ENCODE measurements at regions not wholly inside any gene's neighbourhood (a gene's known extent, or its start where the extent isn't known, plus 50 kb on each side); places are given as distances from the start of the nearest gene placed in this dataset.

- Histone ChIP-seq H3K36me3 (ENCODE audit: control insufficient read depth, insufficient read depth, low read length) (no peaks in the 10 kb centered on the region), H3K9me3 (0 out of 2 replicates have a peak, but pooled peaks cover 6% of the 10 kb centered on the region), H3K4me3 (ENCODE audit: low read depth, low read length) (no peak overlapping the region), H3K27me3 (replicated peaks; ENCODE audit: control insufficient read depth, insufficient read depth, low read length) (no peaks in the 10 kb centered on the region), H3K4me1 (no peaks in the 10 kb centered on the region)
- BruUV-seq (replicated peaks): no TSS peak
- DNase-seq: no peak
- ChIA-PET POLR2A (no interaction called here), CTCF (no interaction called here)
- no peak for TF ChIP-seq CTCF (IDR thresholded peaks at IDR 0.05; ENCODE audit: insufficient read depth in 1 of 2, low read depth in 1 of 2, low read length in 1 of 2, severe bottlenecking in 1 of 2, unreplicated experiment in 1 of 2)
- no peaks in the 10 kb centered on the region for H3K4me1 Mint-ChIP-seq (ENCODE audit: low read depth, unreplicated experiment)
- no peaks in the 10 kb centered on the region for H3K36me3 Mint-ChIP-seq (ENCODE audit: insufficient read depth, unreplicated experiment)
- intact Hi-C loops (cut with micrococcal nuclease; ENCODE audit: unreplicated experiment): no loop called here
- H3K4me3 Mint-ChIP-seq (ENCODE audit: unreplicated experiment): no peak overlapping the region
- H3K27me3 Mint-ChIP-seq (ENCODE audit: insufficient read depth, unreplicated experiment): peaks cover 7% of the 10 kb centered on the region
- no peaks in the 10 kb centered on the region for H3K9me3 Mint-ChIP-seq (ENCODE audit: unreplicated experiment)
- no peak overlapping the region for H3K27ac Mint-ChIP-seq (ENCODE audit: unreplicated experiment)
These were observed 256.1 kb upstream of the UBASH3B start for GRCh38 chr11:122399375-122399774.

- no peak overlapping the region for H3K4me3 ChIP-seq (ENCODE audit: low read depth, low read length)
- ChIA-PET POLR2A (no interaction called here), CTCF (no interaction called here)
- H3K9me3 ChIP-seq: 0 out of 2 replicates have a peak, but pooled peaks cover 6% of the 10 kb centered on the region
- no peak for TF ChIP-seq CTCF (IDR thresholded peaks at IDR 0.05; ENCODE audit: insufficient read depth in 1 of 2, low read depth in 1 of 2, low read length in 1 of 2, severe bottlenecking in 1 of 2, unreplicated experiment in 1 of 2)
- no TSS peak for BruUV-seq (replicated peaks)
- no peak for DNase-seq
- no peaks in the 10 kb centered on the region for H3K4me1 ChIP-seq
- Mint-ChIP-seq H3K4me3 (ENCODE audit: unreplicated experiment) (no peak overlapping the region), H3K36me3 (ENCODE audit: insufficient read depth, unreplicated experiment) (no peaks in the 10 kb centered on the region), H3K27me3 (ENCODE audit: insufficient read depth, unreplicated experiment) (peaks cover 11% of the 10 kb centered on the region), H3K4me1 (ENCODE audit: low read depth, unreplicated experiment) (no peaks in the 10 kb centered on the region), H3K9me3 (ENCODE audit: unreplicated experiment) (no peaks in the 10 kb centered on the region), H3K27ac (ENCODE audit: unreplicated experiment) (no peak overlapping the region)
- intact Hi-C loops (cut with micrococcal nuclease; ENCODE audit: unreplicated experiment): no loop called here
- H3K36me3 ChIP-seq (ENCODE audit: control insufficient read depth, insufficient read depth, low read length): no peaks in the 10 kb centered on the region
- H3K27me3 ChIP-seq (replicated peaks; ENCODE audit: control insufficient read depth, insufficient read depth, low read length): no peaks in the 10 kb centered on the region
These were observed 256.7 kb upstream of the UBASH3B start for GRCh38 chr11:122398851-122399250.

GRCh38 chr11:122398167-122398566 is 257.4 kb upstream of the UBASH3B start:
- intact Hi-C loops (cut with micrococcal nuclease; ENCODE audit: unreplicated experiment): no loop called here
- TF ChIP-seq CTCF (IDR thresholded peaks at IDR 0.05; ENCODE audit: insufficient read depth in 1 of 2, low read depth in 1 of 2, low read length in 1 of 2, severe bottlenecking in 1 of 2, unreplicated experiment in 1 of 2): no peak
- POLR2A ChIA-PET: no interaction called here
- H3K9me3 ChIP-seq: 0 out of 2 replicates have a peak, but pooled peaks cover 6% of the 10 kb centered on the region
- no peak overlapping the region for H3K27ac Mint-ChIP-seq (ENCODE audit: unreplicated experiment)
- no peak for DNase-seq
- no peak overlapping the region for H3K4me3 Mint-ChIP-seq (ENCODE audit: unreplicated experiment)
- peaks cover 11% of the 10 kb centered on the region for H3K27me3 Mint-ChIP-seq (ENCODE audit: insufficient read depth, unreplicated experiment)
- no peak overlapping the region for H3K4me3 ChIP-seq (ENCODE audit: low read depth, low read length)
- H3K36me3 ChIP-seq (ENCODE audit: control insufficient read depth, insufficient read depth, low read length): no peaks in the 10 kb centered on the region
- no TSS peak for BruUV-seq (replicated peaks)
- no peaks in the 10 kb centered on the region for H3K4me1 ChIP-seq
- H3K4me1 Mint-ChIP-seq (ENCODE audit: low read depth, unreplicated experiment): no peaks in the 10 kb centered on the region
- H3K9me3 Mint-ChIP-seq (ENCODE audit: unreplicated experiment): no peaks in the 10 kb centered on the region
- CTCF ChIA-PET: no interaction called here
- H3K36me3 Mint-ChIP-seq (ENCODE audit: insufficient read depth, unreplicated experiment): no peaks in the 10 kb centered on the region
- H3K27me3 ChIP-seq (replicated peaks; ENCODE audit: control insufficient read depth, insufficient read depth, low read length): no peaks in the 10 kb centered on the region

Data from Caco-2 (cell line).